A549 (cell line): ENCODE measurements at regions not wholly inside any gene's neighbourhood (a gene's known extent, or its start where the extent isn't known, plus 50 kb on each side); places are given as distances from the start of the nearest gene placed in this dataset.

ENCODE experiments used
- ATAC-seq, 2 experiments: fragments of 200-7000 bp in 1 of 2; fragments of >200 bp in 1 of 2; cut with Nextera tagmentation in 1 of 2; cut with Tn5 transposase in 1 of 2; 3 replicates each; pipeline versions ENCODE4 v1.8.0 to v1.9.1; 2018 to 2020; ENCODE audit warnings: mild to moderate bottlenecking in 1 of 2, moderate library complexity in 1 of 2
- CTCF ChIA-PET: fragments of 300-600 bp; sonication (Branson Sonifier 250); formaldehyde crosslinking; extraction: SDS; loops from one replicate; lab custom pipeline; 2021; ENCODE audit warnings: antibody characterized with exemption, inconsistent platforms; lab: Yijun Ruan, JAX
- POLR2A ChIA-PET: fragments of 350-600 bp; formaldehyde crosslinking; extraction: SDS; loops from one replicate; lab custom pipeline; 2021; ENCODE audit warnings: antibody characterized with exemption, inconsistent platforms; lab: Yijun Ruan, JAX
- DNase-seq, 2 experiments: peaks; one replicate each; pipeline versions ENCODE4 v3.0.0 to v3.0.0-alpha.2; 2011 to 2016; ENCODE audit warnings: low read depth in 1 of 2, low spot score in 1 of 2
- FAIRE-seq: peaks from 2 replicates; lab custom pipeline; 2011; peaks lifted over from hg19 to GRCh38; lab: Jason Lieb, UNC
- H3K27ac ChIP-seq, 2 experiments: fragments of >200 bp; sonication (Bioruptor Twin); formaldehyde crosslinking; 3 replicates each; pipeline ENCODE4 v1.5.1; 2016 to 2017
- H3K4me1 ChIP-seq: fragments of >200 bp; sonication (Bioruptor Twin); formaldehyde crosslinking; 3 replicates; pipeline ENCODE4 v1.6.1; 2016
- H3K4me2 ChIP-seq: fragments of >200 bp; sonication (Bioruptor Twin); formaldehyde crosslinking; 3 replicates; pipeline ENCODE4 v1.6.1; 2016
- H3K4me3 ChIP-seq: fragments of >200 bp; sonication (Bioruptor Twin); formaldehyde crosslinking; 3 replicates; pipeline ENCODE4 v1.5.1; 2016
- H3K9me3 ChIP-seq: fragments of >200 bp; sonication (Bioruptor Twin); formaldehyde crosslinking; 3 replicates; pipeline ENCODE4 v1.6.1; 2016
- ATOH8 ChIP-seq: fragments of 250-450 bp; sonication (Bioruptor Pico); IDR thresholded peaks from 2 replicates; pipeline ENCODE4 v1.5.0; 2020; ENCODE audit warnings: low read depth, mild to moderate bottlenecking, moderate library complexity
- CBX8 ChIP-seq: fragments of 200-600 bp; sonication (generic); IDR thresholded peaks from 2 replicates; pipeline ENCODE4 v1.6.1; 2016
- CHD4 ChIP-seq: fragments of 200-600 bp; sonication (generic); IDR thresholded peaks from 2 replicates; pipeline ENCODE4 v1.6.1; 2016; ENCODE audit warnings: antibody characterized with exemption, mild to moderate bottlenecking, borderline replicate concordance
- E2F6 ChIP-seq: IDR thresholded peaks from 2 replicates; pipeline ENCODE4 v1.6.1; 2012; ENCODE audit warnings: low read depth, borderline replicate concordance
- EHF ChIP-seq: fragments of 250-450 bp; sonication (Bioruptor Pico); IDR thresholded peaks from 2 replicates; pipeline ENCODE4 v1.5.0; 2020; ENCODE audit warnings: mild to moderate bottlenecking
- FOXS1 ChIP-seq: fragments of 250-450 bp; sonication (Bioruptor Pico); IDR thresholded peaks from 2 replicates; pipeline ENCODE4 v1.5.0; 2020; ENCODE audit warnings: mild to moderate bottlenecking, moderate library complexity
- HDAC2 ChIP-seq: fragments of 200-600 bp; sonication (generic); IDR thresholded peaks from 2 replicates; pipeline ENCODE4 v1.6.1; 2016
- HEYL ChIP-seq: fragments of 250-450 bp; sonication (Bioruptor Pico); IDR thresholded peaks from 2 replicates; pipeline ENCODE4 v1.8.0; 2021; ENCODE audit warnings: mild to moderate bottlenecking, moderate library complexity
- KDM5A ChIP-seq: fragments of 200-600 bp; sonication (generic); IDR thresholded peaks from 2 replicates; pipeline ENCODE4 v1.6.1; 2016; ENCODE audit warnings: antibody characterized with exemption, mild to moderate bottlenecking
- MAFK ChIP-seq: fragments of 450-650 bp; IDR thresholded peaks from 2 replicates; pipeline ENCODE4 v1.6.1; 2014; ENCODE audit not compliant: partially characterized antibody
- MAZ ChIP-seq: fragments of 150-350 bp; IDR thresholded peaks from 2 replicates; pipeline ENCODE4 v1.6.1; 2014; ENCODE audit warnings: antibody characterized with exemption, low read depth, low read length, borderline replicate concordance
- MYC ChIP-seq: IDR thresholded peaks from 2 replicates; pipeline ENCODE4 v1.6.1; 2012; ENCODE audit warnings: mild to moderate bottlenecking, inconsistent platforms, low read length, improper control_type of control experiment, borderline replicate concordance
- POLR2A ChIP-seq: IDR thresholded peaks from 2 replicates; pipeline ENCODE4 v1.6.1; 2012; ENCODE audit warnings: mild to moderate bottlenecking, low read length
- RARB ChIP-seq: fragments of 250-450 bp; sonication (Bioruptor Pico); IDR thresholded peaks from 2 replicates; pipeline ENCODE4 v1.8.0; 2021; ENCODE audit warnings: mild to moderate bottlenecking, moderate library complexity
- RCOR1 ChIP-seq: fragments of 150-350 bp; IDR thresholded peaks from 2 replicates; pipeline ENCODE4 v1.6.1; 2014; ENCODE audit warnings: antibody characterized with exemption, low read length, low read depth
- REST ChIP-seq: fragments of 200-600 bp; sonication (generic); IDR thresholded peaks from 2 replicates; pipeline ENCODE4 v1.6.1; 2016; ENCODE audit warnings: antibody characterized with exemption, mild to moderate bottlenecking, moderate library complexity
- RFX5 ChIP-seq: fragments of 450-650 bp; IDR thresholded peaks from 2 replicates; pipeline ENCODE4 v1.7.1; 2014; ENCODE audit warnings: antibody characterized with exemption, mild to moderate bottlenecking, moderate library complexity
- SREBF2 ChIP-seq: fragments of 450-650 bp; IDR thresholded peaks from 2 replicates; pipeline ENCODE4 v1.6.1; 2014; ENCODE audit warnings: mild to moderate bottlenecking, moderate library complexity
- USF2 ChIP-seq: fragments of 450-650 bp; IDR thresholded peaks from 2 replicates; pipeline ENCODE4 v1.6.1; 2014; ENCODE audit warnings: antibody characterized with exemption
- ZC3H11A ChIP-seq: fragments of 450-650 bp; IDR thresholded peaks from 2 replicates; pipeline ENCODE4 v1.6.1; 2014; ENCODE audit warnings: antibody characterized with exemption, mild to moderate bottlenecking
- ZFP36 ChIP-seq: fragments of 450-650 bp; IDR thresholded peaks from 2 replicates; pipeline ENCODE4 v1.6.1; 2014; ENCODE audit warnings: borderline replicate concordance; ENCODE audit not compliant: partially characterized antibody
- WGBS: methylation state at CpG from one replicate; pipeline ENCODE4 v1.1.6; 2017; ENCODE audit errors: missing lambda C conversion rate; 5-methylcytosine and 5-hydroxymethylcytosine counted together
- TF ChIP-seq, protein P1 (sequence below): IDR thresholded peaks from 2 replicates; pipeline ENCODE4 v1.6.1; 2012
- TF ChIP-seq, protein P2 (sequence below): fragments of >200 bp; sonication (Bioruptor Twin); formaldehyde crosslinking; IDR thresholded peaks from 2 replicates; pipeline ENCODE4 v1.6.1; 2016
- TF ChIP-seq, protein P3 (sequence below): fragments of 250-450 bp; sonication (Bioruptor Pico); IDR thresholded peaks from 2 replicates; pipeline ENCODE4 v1.5.0; 2021; ENCODE audit warnings: mild to moderate bottlenecking, moderate library complexity, borderline replicate concordance

GRCh38 chr3:146770301-146770700 lies 165.2 kb upstream of the PLSCR5 start:
- H3K4me2 ChIP-seq: no peak overlapping the region
- FAIRE-seq: no peak
- DNase-seq: no peak
- no peak overlapping the region for H3K27ac ChIP-seq
- H3K4me1 ChIP-seq: no peaks in the 10 kb centered on the region
- TF ChIP-seq FOXS1 (no peak), POLR2A (no peak), HDAC2 (no peak), CBX8 (no peak), MYC (no peak), KDM5A (no peak), SREBF2 (no peak), HEYL (CRISPR knock-in tag) (no peak), E2F6 (no peak), RFX5 (no peak)
- TF ChIP-seq, protein P1, sequence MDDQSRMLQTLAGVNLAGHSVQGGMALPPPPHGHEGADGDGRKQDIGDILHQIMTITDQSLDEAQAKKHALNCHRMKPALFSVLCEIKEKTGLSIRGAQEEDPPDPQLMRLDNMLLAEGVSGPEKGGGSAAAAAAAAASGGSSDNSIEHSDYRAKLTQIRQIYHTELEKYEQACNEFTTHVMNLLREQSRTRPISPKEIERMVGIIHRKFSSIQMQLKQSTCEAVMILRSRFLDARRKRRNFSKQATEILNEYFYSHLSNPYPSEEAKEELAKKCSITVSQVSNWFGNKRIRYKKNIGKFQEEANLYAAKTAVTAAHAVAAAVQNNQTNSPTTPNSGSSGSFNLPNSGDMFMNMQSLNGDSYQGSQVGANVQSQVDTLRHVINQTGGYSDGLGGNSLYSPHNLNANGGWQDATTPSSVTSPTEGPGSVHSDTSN: no peak
- POLR2A ChIA-PET: no interaction called here
- no peak for ATAC-seq
- CTCF ChIA-PET: no interaction called here
- H3K9me3 ChIP-seq: no peaks in the 10 kb centered on the region
- no peak overlapping the region for H3K4me3 ChIP-seq
- 23% methylated on average over 2 of the region's 2 CpGs for WGBS

DNA sequence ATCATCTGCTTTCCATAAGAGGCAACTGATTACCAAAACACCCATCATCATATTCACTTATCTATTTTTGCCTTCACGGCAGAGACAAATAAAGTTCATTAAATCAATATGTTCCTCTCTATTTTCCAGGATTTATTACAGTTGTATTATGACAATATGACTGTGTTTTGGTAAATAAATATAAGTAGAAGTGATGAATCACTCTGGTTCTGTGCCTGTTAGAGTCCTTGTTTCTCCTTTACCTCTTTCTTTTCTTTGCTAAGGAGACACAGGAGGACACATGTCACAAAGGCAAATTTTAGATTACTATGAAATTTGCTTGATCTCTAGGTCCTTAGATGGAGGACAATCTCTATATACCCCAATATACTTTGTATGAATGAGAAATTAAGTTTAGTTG lies 152.6 kb upstream of the PLSCR5 start:
- Histone ChIP-seq H3K27ac (no peak overlapping the region), H3K4me3 (no peak overlapping the region), H3K4me1 (no peaks in the 10 kb centered on the region), H3K9me3 (no peaks in the 10 kb centered on the region), H3K4me2 (no peak overlapping the region)
- 23% methylated on average over 1 of the region's 1 CpG for WGBS
- ATAC-seq: no peak
- CTCF ChIA-PET: no interaction called here
- TF ChIP-seq REST (no peak), RARB (CRISPR knock-in tag) (no peak), EHF (CRISPR knock-in tag) (no peak), MAFK (no peak), ATOH8 (no peak), E2F6 (no peak), KDM5A (no peak), RCOR1 (no peak), ZFP36 (no peak), ZC3H11A (no peak), USF2 (no peak), MAZ (no peak), RFX5 (no peak), CHD4 (no peak)
- TF ChIP-seq, protein P2, sequence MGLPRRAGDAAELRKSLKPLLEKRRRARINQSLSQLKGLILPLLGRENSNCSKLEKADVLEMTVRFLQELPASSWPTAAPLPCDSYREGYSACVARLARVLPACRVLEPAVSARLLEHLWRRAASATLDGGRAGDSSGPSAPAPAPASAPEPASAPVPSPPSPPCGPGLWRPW: no peak
- TF ChIP-seq, protein P3, sequence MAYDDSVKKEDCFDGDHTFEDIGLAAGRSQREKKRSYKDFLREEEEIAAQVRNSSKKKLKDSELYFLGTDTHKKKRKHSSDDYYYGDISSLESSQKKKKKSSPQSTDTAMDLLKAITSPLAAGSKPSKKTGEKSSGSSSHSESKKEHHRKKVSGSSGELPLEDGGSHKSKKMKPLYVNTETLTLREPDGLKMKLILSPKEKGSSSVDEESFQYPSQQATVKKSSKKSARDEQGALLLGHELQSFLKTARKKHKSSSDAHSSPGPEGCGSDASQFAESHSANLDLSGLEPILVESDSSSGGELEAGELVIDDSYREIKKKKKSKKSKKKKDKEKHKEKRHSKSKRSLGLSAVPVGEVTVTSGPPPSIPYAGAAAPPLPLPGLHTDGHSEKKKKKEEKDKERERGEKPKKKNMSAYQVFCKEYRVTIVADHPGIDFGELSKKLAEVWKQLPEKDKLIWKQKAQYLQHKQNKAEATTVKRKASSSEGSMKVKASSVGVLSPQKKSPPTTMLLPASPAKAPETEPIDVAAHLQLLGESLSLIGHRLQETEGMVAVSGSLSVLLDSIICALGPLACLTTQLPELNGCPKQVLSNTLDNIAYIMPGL (CRISPR knock-in tag): no peak
- TF ChIP-seq, protein P1: no peak
- DNase-seq: no peak
- no peak for FAIRE-seq
- POLR2A ChIA-PET: no interaction called here
